ENCODE measurements at regions not wholly inside any gene's neighbourhood (a gene's known extent, or its start where the extent isn't known, plus 50 kb on each side); places are given as distances from the start of the nearest gene placed in this dataset.

DNA sequence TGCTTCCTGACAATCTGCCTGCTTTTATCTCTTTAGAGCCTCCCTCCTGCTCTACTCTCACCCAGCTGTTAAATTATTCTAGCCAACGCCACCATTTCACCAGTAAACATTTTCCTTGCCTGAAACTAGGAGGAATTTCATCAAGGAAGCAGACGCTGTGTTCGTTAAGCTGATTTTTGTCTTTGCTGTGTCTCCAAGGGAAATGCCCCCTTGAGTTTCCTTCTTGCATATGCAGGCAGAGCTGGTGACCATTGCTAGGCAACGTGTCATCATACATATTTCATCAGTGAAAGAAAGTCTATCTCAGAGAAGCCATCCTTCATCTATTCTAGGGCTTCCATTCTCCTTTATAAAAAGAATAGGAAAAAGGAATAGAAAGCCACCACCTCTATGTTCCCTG lies 87.0 kb upstream of the ST8SIA2 start:
- no peak overlapping the region for H4K8ac ChIP-seq (ENCODE audit: low read depth, low read length)
- no peak overlapping the region for H3K4me2 ChIP-seq (ENCODE audit: insufficient read depth, low read length, poor library complexity, severe bottlenecking)
- no peak overlapping the region for H3K4me3 ChIP-seq (ENCODE audit: low read length in 2 of 2)
- no peak overlapping the region for H3K27ac ChIP-seq (replicated peaks; ENCODE audit: low read length)
- no peak overlapping the region for H2BK15ac ChIP-seq (ENCODE audit: low read length)
- H2BK120ac ChIP-seq (ENCODE audit: low read depth, low read length), result no peak overlapping the region
- H3K4me1 ChIP-seq (ENCODE audit: control insufficient read depth in 2 of 2, insufficient read depth in 1 of 2, low read depth in 1 of 2, low read length in 2 of 2), result peaks cover 5% of the 10 kb centered on the region in 2 donors
- peaks cover 0 to 19% (median 0%) of the 10 kb centered on the region in 3 experiments for H3K27me3 ChIP-seq (ENCODE audit: control insufficient read depth in 3 of 3, insufficient read depth in 3 of 3, low read depth in 1 of 3, low read length in 3 of 3)
- peak overlapping the region; percentile 66 for H2AFZ ChIP-seq (ENCODE audit: low read length)
- no peaks in the 10 kb centered on the region for H3K36me3 ChIP-seq (replicated peaks in 1 of 2; ENCODE audit: control insufficient read depth in 2 of 2, insufficient read depth in 2 of 2, low read length in 2 of 2)
- no peak overlapping the region for H3K9ac ChIP-seq (ENCODE audit: low read depth, low read length, poor library complexity)
- no peak overlapping the region for H3K4ac ChIP-seq (ENCODE audit: low read length)
- H4K91ac ChIP-seq (ENCODE audit: low read depth, low read length, poor library complexity), result no peak overlapping the region
- no peak overlapping the region for H2AK5ac ChIP-seq (ENCODE audit: low read depth, low read length)
- no peak overlapping the region for H3K23ac ChIP-seq (ENCODE audit: low read depth, low read length, poor library complexity)
- WGBS, 2 donors (ENCODE audit: extremely low coverage in 2 of 2, insufficient read length in 2 of 2, insufficient replicate concordance in 1 of 2), result no CpG with 5 or more reads among the region's 4 CpGs
- no peak overlapping the region for H2BK12ac ChIP-seq (ENCODE audit: low read length)
- DNase-seq (ENCODE audit: low spot score), result peak; percentile 46
- no peaks in the 10 kb centered on the region for H3K79me1 ChIP-seq (ENCODE audit: low read depth, low read length)
- H2BK5ac ChIP-seq (ENCODE audit: low read length), result no peak overlapping the region
- H3K14ac ChIP-seq (ENCODE audit: low read length), result no peak overlapping the region
- H3K18ac ChIP-seq (ENCODE audit: low read length), result no peak overlapping the region
- no peaks in the 10 kb centered on the region for H3K9me3 ChIP-seq (replicated peaks in 1 of 2; ENCODE audit: control insufficient read depth in 2 of 2, insufficient read depth in 1 of 2, low read depth in 1 of 2, low read length in 2 of 2)

DNA sequence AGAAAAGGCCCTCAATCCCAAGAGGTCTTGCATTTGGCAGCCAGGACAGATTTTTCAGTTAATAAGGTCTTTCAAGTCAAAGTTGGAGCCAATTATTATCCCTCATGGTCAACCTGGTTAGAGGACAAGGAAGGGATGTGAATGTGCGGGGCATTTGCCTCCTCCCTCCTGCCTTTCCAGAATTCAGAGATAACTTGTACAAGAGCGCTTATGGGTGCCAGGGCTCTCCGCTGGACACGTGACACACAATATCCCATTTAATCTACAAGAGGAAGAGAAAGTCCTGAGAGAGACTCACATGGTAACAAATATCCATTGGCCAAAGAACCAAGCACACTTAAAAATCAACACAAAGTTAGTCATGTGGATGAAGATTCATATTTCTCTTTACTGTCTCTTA lies 78.5 kb upstream of the ST8SIA2 start:
- no peak overlapping the region for H2AFZ ChIP-seq (ENCODE audit: low read length)
- H3K9ac ChIP-seq (ENCODE audit: low read depth, low read length, poor library complexity), result no peak overlapping the region
- no peak overlapping the region for H3K4ac ChIP-seq (ENCODE audit: low read length)
- no peak overlapping the region for H2BK15ac ChIP-seq (ENCODE audit: low read length)
- H3K79me1 ChIP-seq (ENCODE audit: low read depth, low read length), result no peaks in the 10 kb centered on the region
- H3K14ac ChIP-seq (ENCODE audit: low read length), result no peak overlapping the region
- H3K4me1 ChIP-seq (ENCODE audit: control insufficient read depth in 2 of 2, insufficient read depth in 1 of 2, low read depth in 1 of 2, low read length in 2 of 2), result peaks cover 0 to 1% of the 10 kb centered on the region in 2 donors
- no peak overlapping the region for H2AK5ac ChIP-seq (ENCODE audit: low read depth, low read length)
- H4K8ac ChIP-seq (ENCODE audit: low read depth, low read length), result no peak overlapping the region
- no peak overlapping the region for H3K4me2 ChIP-seq (ENCODE audit: insufficient read depth, low read length, poor library complexity, severe bottlenecking)
- DNase-seq (ENCODE audit: low spot score), result no peak
- H3K23ac ChIP-seq (ENCODE audit: low read depth, low read length, poor library complexity), result no peak overlapping the region
- H3K27ac ChIP-seq (replicated peaks; ENCODE audit: low read length), result no peak overlapping the region
- WGBS, 2 donors (ENCODE audit: extremely low coverage in 2 of 2, insufficient read length in 2 of 2, insufficient replicate concordance in 1 of 2), result no CpG with 5 or more reads among the region's 4 CpGs
- H3K9me3 ChIP-seq (replicated peaks in 1 of 2; ENCODE audit: control insufficient read depth in 2 of 2, insufficient read depth in 1 of 2, low read depth in 1 of 2, low read length in 2 of 2), result no peaks in the 10 kb centered on the region
- no peak overlapping the region for H2BK120ac ChIP-seq (ENCODE audit: low read depth, low read length)
- H3K4me3 ChIP-seq (ENCODE audit: low read length in 2 of 2), result no peak overlapping the region
- H2BK12ac ChIP-seq (ENCODE audit: low read length), result no peak overlapping the region
- no peak overlapping the region for H3K18ac ChIP-seq (ENCODE audit: low read length)
- H3K27me3 ChIP-seq (ENCODE audit: control insufficient read depth in 3 of 3, insufficient read depth in 3 of 3, low read depth in 1 of 3, low read length in 3 of 3), result peaks cover 0 to 16% (median 0%) of the 10 kb centered on the region in 3 experiments
- no peak overlapping the region for H4K91ac ChIP-seq (ENCODE audit: low read depth, low read length, poor library complexity)
- no peaks in the 10 kb centered on the region for H3K36me3 ChIP-seq (replicated peaks in 1 of 2; ENCODE audit: control insufficient read depth in 2 of 2, insufficient read depth in 2 of 2, low read length in 2 of 2)
- H2BK5ac ChIP-seq (ENCODE audit: low read length), result no peak overlapping the region

DNA sequence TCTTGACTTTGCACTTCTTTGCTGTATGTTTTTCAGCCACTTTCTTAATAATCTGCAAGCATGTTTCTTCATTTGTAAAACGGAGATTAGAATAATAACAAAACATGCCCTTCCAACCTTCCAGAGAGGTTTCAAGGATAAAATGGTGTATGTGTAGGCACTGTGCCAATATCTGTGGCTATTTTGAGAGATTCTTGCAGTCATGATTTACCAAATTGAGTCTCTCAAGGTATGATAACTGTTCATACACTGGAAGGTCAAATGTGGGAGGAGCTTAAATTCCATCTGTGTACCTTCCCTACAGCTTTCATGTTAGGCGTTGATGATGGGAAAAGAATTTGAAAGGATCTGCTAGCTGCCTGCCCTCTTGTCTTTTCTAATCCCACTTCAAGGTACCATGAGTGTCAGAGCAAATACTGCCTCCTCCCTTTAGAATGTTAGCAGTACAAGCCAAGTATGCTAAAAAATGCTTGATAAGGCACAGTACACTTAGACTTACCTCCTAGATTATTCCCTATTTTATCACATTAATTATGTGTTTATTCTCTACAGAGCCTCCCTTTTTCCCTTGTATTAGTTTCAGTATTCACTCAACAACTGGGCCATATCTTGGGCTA lies 78.0 kb upstream of the ST8SIA2 start:
- H3K79me1 ChIP-seq (ENCODE audit: low read depth, low read length), result no peaks in the 10 kb centered on the region
- H3K9me3 ChIP-seq (replicated peaks in 1 of 2; ENCODE audit: control insufficient read depth in 2 of 2, insufficient read depth in 1 of 2, low read depth in 1 of 2, low read length in 2 of 2), result no peaks in the 10 kb centered on the region
- no peak overlapping the region for H3K14ac ChIP-seq (ENCODE audit: low read length)
- no peak overlapping the region for H3K4me3 ChIP-seq (ENCODE audit: low read length in 2 of 2)
- DNase-seq (ENCODE audit: low spot score), result no peak
- H3K18ac ChIP-seq (ENCODE audit: low read length), result no peak overlapping the region
- no peak overlapping the region for H3K23ac ChIP-seq (ENCODE audit: low read depth, low read length, poor library complexity)
- H4K8ac ChIP-seq (ENCODE audit: low read depth, low read length), result no peak overlapping the region
- H2BK120ac ChIP-seq (ENCODE audit: low read depth, low read length), result no peak overlapping the region
- WGBS, 2 donors (ENCODE audit: extremely low coverage in 2 of 2, insufficient read length in 2 of 2, insufficient replicate concordance in 1 of 2), result no CpG with 5 or more reads among the region's 2 CpGs
- peaks cover 0 to 2% of the 10 kb centered on the region in 2 donors for H3K4me1 ChIP-seq (ENCODE audit: control insufficient read depth in 2 of 2, insufficient read depth in 1 of 2, low read depth in 1 of 2, low read length in 2 of 2)
- no peaks in the 10 kb centered on the region for H3K36me3 ChIP-seq (replicated peaks in 1 of 2; ENCODE audit: control insufficient read depth in 2 of 2, insufficient read depth in 2 of 2, low read length in 2 of 2)
- no peak overlapping the region for H3K4me2 ChIP-seq (ENCODE audit: insufficient read depth, low read length, poor library complexity, severe bottlenecking)
- peaks cover 0 to 16% (median 0%) of the 10 kb centered on the region in 3 experiments for H3K27me3 ChIP-seq (ENCODE audit: control insufficient read depth in 3 of 3, insufficient read depth in 3 of 3, low read depth in 1 of 3, low read length in 3 of 3)
- no peak overlapping the region for H4K91ac ChIP-seq (ENCODE audit: low read depth, low read length, poor library complexity)
- no peak overlapping the region for H2BK15ac ChIP-seq (ENCODE audit: low read length)
- H2AK5ac ChIP-seq (ENCODE audit: low read depth, low read length), result no peak overlapping the region
- no peak overlapping the region for H3K9ac ChIP-seq (ENCODE audit: low read depth, low read length, poor library complexity)
- no peak overlapping the region for H3K27ac ChIP-seq (replicated peaks; ENCODE audit: low read length)
- H2BK5ac ChIP-seq (ENCODE audit: low read length), result no peak overlapping the region
- H2AFZ ChIP-seq (ENCODE audit: low read length), result no peak overlapping the region
- no peak overlapping the region for H3K4ac ChIP-seq (ENCODE audit: low read length)
- no peak overlapping the region for H2BK12ac ChIP-seq (ENCODE audit: low read length)

- H3K23ac ChIP-seq (ENCODE audit: low read depth, low read length, poor library complexity), result no peak overlapping the region
- no peak overlapping the region for H3K4me2 ChIP-seq (ENCODE audit: insufficient read depth, low read length, poor library complexity, severe bottlenecking)
- DNase-seq (ENCODE audit: low spot score), result no peak
- no peak overlapping the region for H3K14ac ChIP-seq (ENCODE audit: low read length)
- H3K9ac ChIP-seq (ENCODE audit: low read depth, low read length, poor library complexity), result no peak overlapping the region
- no peaks in the 10 kb centered on the region for H3K36me3 ChIP-seq (replicated peaks in 1 of 2; ENCODE audit: control insufficient read depth in 2 of 2, insufficient read depth in 2 of 2, low read length in 2 of 2)
- H3K79me1 ChIP-seq (ENCODE audit: low read depth, low read length), result no peaks in the 10 kb centered on the region
- no peak overlapping the region for H3K4ac ChIP-seq (ENCODE audit: low read length)
- H4K8ac ChIP-seq (ENCODE audit: low read depth, low read length), result no peak overlapping the region
- H2BK15ac ChIP-seq (ENCODE audit: low read length), result no peak overlapping the region
- H4K91ac ChIP-seq (ENCODE audit: low read depth, low read length, poor library complexity), result no peak overlapping the region
- peaks cover 0 to 16% (median 0%) of the 10 kb centered on the region in 3 experiments for H3K27me3 ChIP-seq (ENCODE audit: control insufficient read depth in 3 of 3, insufficient read depth in 3 of 3, low read depth in 1 of 3, low read length in 3 of 3)
- H2BK120ac ChIP-seq (ENCODE audit: low read depth, low read length), result no peak overlapping the region
- H2BK12ac ChIP-seq (ENCODE audit: low read length), result no peak overlapping the region
- H2AFZ ChIP-seq (ENCODE audit: low read length), result no peak overlapping the region
- H3K4me1 ChIP-seq (ENCODE audit: control insufficient read depth in 2 of 2, insufficient read depth in 1 of 2, low read depth in 1 of 2, low read length in 2 of 2), result peaks cover 0 to 2% of the 10 kb centered on the region in 2 donors
- no peak overlapping the region for H3K18ac ChIP-seq (ENCODE audit: low read length)
- no peaks in the 10 kb centered on the region for H3K9me3 ChIP-seq (replicated peaks in 1 of 2; ENCODE audit: control insufficient read depth in 2 of 2, insufficient read depth in 1 of 2, low read depth in 1 of 2, low read length in 2 of 2)
- H2AK5ac ChIP-seq (ENCODE audit: low read depth, low read length), result no peak overlapping the region
- no peak overlapping the region for H2BK5ac ChIP-seq (ENCODE audit: low read length)
- WGBS, 2 donors (ENCODE audit: extremely low coverage in 2 of 2, insufficient read length in 2 of 2, insufficient replicate concordance in 1 of 2), result no CpG with 5 or more reads among the region's 14 CpGs
- H3K27ac ChIP-seq (replicated peaks; ENCODE audit: low read length), result no peak overlapping the region
- no peak overlapping the region for H3K4me3 ChIP-seq (ENCODE audit: low read length in 2 of 2)
Observed at GRCh38 chr15:92316586-92317295, 76.9 kb upstream of the ST8SIA2 start.

All from neuronal stem cell (in vitro differentiated cells).